Lower leg skin (tissue), 3 donors: ENCODE measurements at regions not wholly inside any gene's neighbourhood (a gene's known extent, or its start where the extent isn't known, plus 50 kb on each side); places are given as distances from the start of the nearest gene placed in this dataset.

Experiments used
- POLR2A ChIP-seq, 2 donors: fragments of 450-650 bp; IDR thresholded peaks; one replicate each; pipeline ENCODE4 v1.6.1; 2016 to 2017; ENCODE audit warnings: antibody characterized with exemption in 2 of 2, mild to moderate bottlenecking in 1 of 2, moderate library complexity in 1 of 2
- TF ChIP-seq, protein P1 (sequence below), 3 donors: fragments of 450-650 bp; IDR thresholded peaks; one replicate each; pipeline ENCODE4 v1.5.1; 2016; ENCODE audit warnings: antibody characterized with exemption in 3 of 3, mild to moderate bottlenecking in 3 of 3, moderate library complexity in 2 of 3

DNA sequence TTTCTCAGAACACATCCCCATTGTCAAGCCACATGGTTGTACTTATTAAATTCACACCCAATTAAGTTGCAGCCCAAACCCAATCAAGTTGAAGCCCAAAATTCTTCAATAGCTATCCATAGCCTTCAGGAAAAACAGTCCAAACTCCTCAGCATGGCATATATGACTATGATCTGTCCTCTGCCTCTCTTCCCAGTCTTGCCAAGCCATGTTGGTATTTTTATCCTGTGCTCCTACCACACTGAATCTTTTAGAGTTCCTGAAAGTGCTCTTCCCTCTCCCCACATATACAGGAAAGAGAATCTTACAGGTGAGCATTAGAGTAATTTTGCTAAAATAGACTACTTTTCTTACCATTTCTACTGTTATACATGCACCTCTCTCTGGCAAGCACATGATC, 834.9 kb downstream of the RPS29 start:
- TF ChIP-seq, protein P1, sequence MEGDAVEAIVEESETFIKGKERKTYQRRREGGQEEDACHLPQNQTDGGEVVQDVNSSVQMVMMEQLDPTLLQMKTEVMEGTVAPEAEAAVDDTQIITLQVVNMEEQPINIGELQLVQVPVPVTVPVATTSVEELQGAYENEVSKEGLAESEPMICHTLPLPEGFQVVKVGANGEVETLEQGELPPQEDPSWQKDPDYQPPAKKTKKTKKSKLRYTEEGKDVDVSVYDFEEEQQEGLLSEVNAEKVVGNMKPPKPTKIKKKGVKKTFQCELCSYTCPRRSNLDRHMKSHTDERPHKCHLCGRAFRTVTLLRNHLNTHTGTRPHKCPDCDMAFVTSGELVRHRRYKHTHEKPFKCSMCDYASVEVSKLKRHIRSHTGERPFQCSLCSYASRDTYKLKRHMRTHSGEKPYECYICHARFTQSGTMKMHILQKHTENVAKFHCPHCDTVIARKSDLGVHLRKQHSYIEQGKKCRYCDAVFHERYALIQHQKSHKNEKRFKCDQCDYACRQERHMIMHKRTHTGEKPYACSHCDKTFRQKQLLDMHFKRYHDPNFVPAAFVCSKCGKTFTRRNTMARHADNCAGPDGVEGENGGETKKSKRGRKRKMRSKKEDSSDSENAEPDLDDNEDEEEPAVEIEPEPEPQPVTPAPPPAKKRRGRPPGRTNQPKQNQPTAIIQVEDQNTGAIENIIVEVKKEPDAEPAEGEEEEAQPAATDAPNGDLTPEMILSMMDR (IDR thresholded peaks at IDR 0.05), result no peak
- TF ChIP-seq POLR2A (IDR thresholded peaks at IDR 0.05), result no peak
